ENCODE measurements at regions not wholly inside any gene's neighbourhood (a gene's known extent, or its start where the extent isn't known, plus 50 kb on each side); places are given as distances from the start of the nearest gene placed in this dataset.

GRCh38 chr13:104318121-104318520 lies 1251.9 kb upstream of the SLC10A2 start:
- Histone ChIP-seq H3K9me3 (ENCODE audit: insufficient read depth in 2 of 2, low read depth in 1 of 2, low read length in 1 of 2) (peaks cover 2% of the 10 kb centered on the region in 2 experiments; a peak in 2 of 4 replicates), H4K8ac (ENCODE audit: extremely low read depth, insufficient read depth, low read length) (no peak overlapping the region), H3K79me2 (ENCODE audit: control insufficient read depth in 1 of 2, insufficient read depth in 2 of 2, low read length in 2 of 2) (no peaks in the 10 kb centered on the region), H3K56ac (replicated peaks; ENCODE audit: insufficient read length, low read depth, low read length) (no peak overlapping the region), H3K4me3 (ENCODE audit: extremely low read depth in 1 of 4, insufficient read depth in 2 of 4, low read depth in 3 of 4, low read length in 4 of 4) (no peak overlapping the region), H2BK5ac (ENCODE audit: low read depth, low read length) (no peak overlapping the region), H3K18ac (ENCODE audit: extremely low read depth, low read length) (no peak overlapping the region), H3K14ac (ENCODE audit: insufficient read length) (no peak overlapping the region), H3K79me1 (ENCODE audit: low read depth, low read length) (no peaks in the 10 kb centered on the region), H3K23me2 (ENCODE audit: low read depth, low read length) (no peaks in the 10 kb centered on the region), H2AFZ (ENCODE audit: low read length) (no peak overlapping the region), H3K4ac (replicated peaks; ENCODE audit: insufficient read length, low read depth, low read length) (no peak overlapping the region), H4K91ac (replicated peaks; ENCODE audit: insufficient read length, low read length) (no peak overlapping the region), H3K23ac (ENCODE audit: insufficient read length) (no peak overlapping the region), H3K27ac (ENCODE audit: low read depth, low read length) (no peak overlapping the region), H4K20me1 (replicated peaks in 1 of 2; ENCODE audit: control insufficient read depth in 1 of 2, insufficient read depth in 2 of 2, low read length in 2 of 2) (no peaks in the 10 kb centered on the region), H2BK20ac (ENCODE audit: low read length) (no peak overlapping the region), H3K9ac (replicated peaks in 1 of 4; ENCODE audit: extremely low read depth in 1 of 4, low read depth in 3 of 4, low read length in 3 of 4) (no peak overlapping the region), H4K5ac (ENCODE audit: insufficient read length, low read depth, low read length) (no peak overlapping the region), H2BK15ac (ENCODE audit: low read length) (no peak overlapping the region), H2BK120ac (replicated peaks; ENCODE audit: low read depth, low read length) (no peak overlapping the region), H2BK12ac (ENCODE audit: low read depth, low read length) (no peak overlapping the region), H3K36me3 (ENCODE audit: control insufficient read depth in 2 of 4, insufficient read depth in 4 of 4, low read length in 3 of 4) (no peaks in the 10 kb centered on the region; a peak in 1 of 8 replicates), H3K4me2 (ENCODE audit: insufficient read depth in 1 of 2, low read depth in 2 of 2, low read length in 2 of 2) (no peak overlapping the region), H2AK5ac (ENCODE audit: low read depth, low read length) (no peak overlapping the region), H3K27me3 (replicated peaks in 1 of 4; ENCODE audit: control insufficient read depth in 3 of 4, extremely low read depth in 1 of 4, insufficient read depth in 3 of 4, low read length in 3 of 4) (no peaks in the 10 kb centered on the region), H3K4me1 (replicated peaks in 1 of 4; ENCODE audit: control insufficient read depth in 3 of 4, insufficient read depth in 4 of 4, low read length in 3 of 4) (no peaks in the 10 kb centered on the region)
- ChIA-PET POLR2A (ENCODE audit: partially characterized antibody) (no interaction called here), CTCF (ENCODE audit: partially characterized antibody) (interaction anchor here (1.0 to 1.5 kb wide), 3 partner anchors 14 to 67 kb away, joined by 3 read pairs; no protein-coding TSS in a partner anchor)
- no peak for DNase-seq (ENCODE audit: low read depth in 1 of 2, low spot score in 2 of 2)
- TF ChIP-seq CTCF (IDR thresholded peaks at IDR 0.05; ENCODE audit: control extremely low read depth in 1 of 3, insufficient read depth in 1 of 3, low read depth in 1 of 3, low read length in 3 of 3) (peak in 1 of 3 experiments; percentile 17; a peak in 1 of 4 replicates), RAD21 (IDR thresholded peaks at IDR 0.05 in 1 of 2, conservative IDR thresholded peaks at IDR 0.05 in 1 of 2; ENCODE audit: low read depth in 2 of 2, low read length in 2 of 2) (peak; percentile 55 to 62), SIN3A (conservative IDR thresholded peaks at IDR 0.05 in 1 of 2, IDR thresholded peaks at IDR 0.05 in 1 of 2; ENCODE audit: low read depth in 1 of 2, low read length in 2 of 2) (no peak), RFX5 (IDR thresholded peaks at IDR 0.05; ENCODE audit: borderline replicate concordance, low read depth, low read length) (no peak), TEAD4 (IDR thresholded peaks at IDR 0.05; ENCODE audit: low read depth, low read length) (no peak)
- WGBS, 2 experiments (ENCODE audit: extremely low coverage in 1 of 2, insufficient coverage in 1 of 2, insufficient read length in 1 of 2, insufficient replicate concordance in 2 of 2, low coverage in 1 of 2, low lambda C conversion rate in 2 of 2, missing lambda C conversion rate in 1 of 2): 79% methylated on average over 1 of the region's 1 CpG; no CpG with 5 or more reads in 1 of the 2 experiments
- no peak for FAIRE-seq
